Heart left ventricle (tissue), 16 donors: ENCODE measurements at regions not wholly inside any gene's neighbourhood (a gene's known extent, or its start where the extent isn't known, plus 50 kb on each side); places are given as distances from the start of the nearest gene placed in this dataset.

ENCODE experiments used
- ATAC-seq, 4 donors: fragments of 200-7000 bp; cut with Tn5 transposase; one replicate each; pipeline ENCODE4 v1.9.1; 2020 to 2022; ENCODE audit warnings: moderate library complexity in 4 of 4, mild to moderate bottlenecking in 3 of 4, moderate number of reproducible peaks in 1 of 4
- DNase-seq, 5 donors: peaks; one replicate each; pipeline ENCODE4 v3.0.0-alpha.2; 2020
- H3K27ac ChIP-seq, 12 donors: fragments of 200-600 bp; sonication (generic) in 4 of 12; one replicate each; pipeline versions ENCODE4 v1.5.0 to v1.8.0; 2016 to 2022; ENCODE audit warnings: mild to moderate bottlenecking in 2 of 12
- H3K27me3 ChIP-seq, 9 donors: fragments of 200-600 bp; sonication (generic) in 2 of 9; one replicate each; pipeline versions ENCODE4 v1.5.1 to v1.8.0; 2016 to 2022; ENCODE audit warnings: mild to moderate bottlenecking in 3 of 9
- H3K36me3 ChIP-seq, 9 donors: fragments of 200-600 bp; sonication (generic) in 2 of 9; one replicate each; pipeline versions ENCODE4 v1.5.0 to v1.8.0; 2018 to 2022; ENCODE audit warnings: mild to moderate bottlenecking in 2 of 9
- H3K4me1 ChIP-seq, 12 donors: fragments of 200-600 bp; sonication (generic) in 4 of 12; one replicate each; pipeline versions ENCODE4 v1.5.0 to v1.8.0; 2016 to 2022; ENCODE audit warnings: mild to moderate bottlenecking in 3 of 12
- H3K4me3 ChIP-seq, 12 donors: fragments of 200-600 bp; sonication (generic) in 4 of 12; one replicate each; pipeline versions ENCODE4 v1.5.0 to v1.8.0; 2017 to 2022; ENCODE audit warnings: mild to moderate bottlenecking in 9 of 12, moderate library complexity in 4 of 12
- H3K9me3 ChIP-seq, 12 donors: fragments of 200-600 bp; sonication (generic) in 4 of 12; one replicate each; pipeline versions ENCODE4 v1.5.0 to v1.8.0; 2016 to 2022; ENCODE audit warnings: mild to moderate bottlenecking in 1 of 12
- POLR2A ChIP-seq, 2 donors: fragments of 450-650 bp; IDR thresholded peaks; one replicate each; pipeline ENCODE4 v1.6.1; 2017; ENCODE audit warnings: antibody characterized with exemption in 2 of 2, mild to moderate bottlenecking in 2 of 2, moderate library complexity in 2 of 2
- WGBS, 4 donors: extraction: QIAGEN DNeasy Blood & Tissue Kit in 2 of 4; methylation state at CpG; one replicate each; pipeline versions ENCODE4 v1.1.5 to v1.1.7; 2013 to 2018; 5-methylcytosine and 5-hydroxymethylcytosine counted together
- intact Hi-C, 10 donors: fragments of 100-400 bp; cut with DNase I; formaldehyde crosslinking; loops; one replicate each; pipeline versions ENCODE4 v1.11.1 to v1.14.2; 2022
- TF ChIP-seq, protein P1 (sequence below), 12 donors: fragments of 200-600 bp; sonication (generic) in 4 of 12; IDR thresholded peaks; one replicate each; pipeline versions ENCODE4 v1.5.0 to v1.8.0; 2018 to 2022; ENCODE audit warnings: antibody characterized with exemption in 12 of 12, mild to moderate bottlenecking in 5 of 12
- donor health status: ischemic (EF 13 %, LVEDD 7.1; RV severe dilation, severe dysfunction).
- donor health status: healthy with polysubstance abuse.
- donor health status: DM: no; HTN: yes; CAD: no.
- donor health status: DM: no; HTN: no; CAD: no.
- donor health status: ischemic (EF 25% LVEDD 6.9; RV normal size, moderate dysfunction).
- donor health status: ischemic (EF 25% LVEDD 5.7; RV mildly dilated, moderate dysfunction).
- donor health status: healthy.
- donor health status: DM: yes; HTN: yes; CAD: no.
- donor health status: ischemic (EF 35%, LVEDD 5.7; RV mildly dilated, moderate dysfunction).
- donor health status: nonischemic (EF 11% LVEDD 7.7; RV severe dilation, severe dysfunction).
- donor health status: DM: yes; HTN: yes; CAD: no.
- donor health status: PGD.
- donor health status: ischemic (EF 29% LVEDD 5.4; RV normal size, mild dysfunction).
- donor health status: nonischemic (EF 23%, LVEDD 6.1; RV moderate dilation, normal function).

- H3K27ac ChIP-seq: no peak overlapping the region
Measured at GRCh38 chr12:84807249-84807648, 105.3 kb downstream of the SLC6A15 start.

GRCh38 chr12:84805474-84805858 is 107.1 kb downstream of the SLC6A15 start:
- Histone ChIP-seq H3K36me3 (no peaks in the 10 kb centered on the region), H3K4me3 (no peak overlapping the region), H3K4me1 (no peaks in the 10 kb centered on the region), H3K27ac (no peak overlapping the region), H3K27me3 (no peaks in the 10 kb centered on the region), H3K9me3 (no peaks in the 10 kb centered on the region)
- ATAC-seq: no peak
- 22 to 42% (median 33%) methylated on average over 2 of the region's 2 CpGs for WGBS, 4 donors
- intact Hi-C loops: no loop called here
- TF ChIP-seq, protein P1, sequence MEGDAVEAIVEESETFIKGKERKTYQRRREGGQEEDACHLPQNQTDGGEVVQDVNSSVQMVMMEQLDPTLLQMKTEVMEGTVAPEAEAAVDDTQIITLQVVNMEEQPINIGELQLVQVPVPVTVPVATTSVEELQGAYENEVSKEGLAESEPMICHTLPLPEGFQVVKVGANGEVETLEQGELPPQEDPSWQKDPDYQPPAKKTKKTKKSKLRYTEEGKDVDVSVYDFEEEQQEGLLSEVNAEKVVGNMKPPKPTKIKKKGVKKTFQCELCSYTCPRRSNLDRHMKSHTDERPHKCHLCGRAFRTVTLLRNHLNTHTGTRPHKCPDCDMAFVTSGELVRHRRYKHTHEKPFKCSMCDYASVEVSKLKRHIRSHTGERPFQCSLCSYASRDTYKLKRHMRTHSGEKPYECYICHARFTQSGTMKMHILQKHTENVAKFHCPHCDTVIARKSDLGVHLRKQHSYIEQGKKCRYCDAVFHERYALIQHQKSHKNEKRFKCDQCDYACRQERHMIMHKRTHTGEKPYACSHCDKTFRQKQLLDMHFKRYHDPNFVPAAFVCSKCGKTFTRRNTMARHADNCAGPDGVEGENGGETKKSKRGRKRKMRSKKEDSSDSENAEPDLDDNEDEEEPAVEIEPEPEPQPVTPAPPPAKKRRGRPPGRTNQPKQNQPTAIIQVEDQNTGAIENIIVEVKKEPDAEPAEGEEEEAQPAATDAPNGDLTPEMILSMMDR (IDR thresholded peaks at IDR 0.05): no peak
- TF ChIP-seq POLR2A (IDR thresholded peaks at IDR 0.05): no peak
- DNase-seq: no peak

More at GRCh38 chr12:84807249-84807648, 105.3 kb downstream of the SLC6A15 start:
- no peaks in the 10 kb centered on the region for H3K9me3 ChIP-seq
- H3K4me3 ChIP-seq: no peak overlapping the region
- no peaks in the 10 kb centered on the region for H3K36me3 ChIP-seq
- TF ChIP-seq, protein P1 (IDR thresholded peaks at IDR 0.05): no peak
- TF ChIP-seq POLR2A (IDR thresholded peaks at IDR 0.05): no peak
- no peak for DNase-seq
- no peaks in the 10 kb centered on the region for H3K4me1 ChIP-seq
- intact Hi-C loops: no loop called here
- H3K27me3 ChIP-seq: no peaks in the 10 kb centered on the region
- no peak for ATAC-seq

DNA sequence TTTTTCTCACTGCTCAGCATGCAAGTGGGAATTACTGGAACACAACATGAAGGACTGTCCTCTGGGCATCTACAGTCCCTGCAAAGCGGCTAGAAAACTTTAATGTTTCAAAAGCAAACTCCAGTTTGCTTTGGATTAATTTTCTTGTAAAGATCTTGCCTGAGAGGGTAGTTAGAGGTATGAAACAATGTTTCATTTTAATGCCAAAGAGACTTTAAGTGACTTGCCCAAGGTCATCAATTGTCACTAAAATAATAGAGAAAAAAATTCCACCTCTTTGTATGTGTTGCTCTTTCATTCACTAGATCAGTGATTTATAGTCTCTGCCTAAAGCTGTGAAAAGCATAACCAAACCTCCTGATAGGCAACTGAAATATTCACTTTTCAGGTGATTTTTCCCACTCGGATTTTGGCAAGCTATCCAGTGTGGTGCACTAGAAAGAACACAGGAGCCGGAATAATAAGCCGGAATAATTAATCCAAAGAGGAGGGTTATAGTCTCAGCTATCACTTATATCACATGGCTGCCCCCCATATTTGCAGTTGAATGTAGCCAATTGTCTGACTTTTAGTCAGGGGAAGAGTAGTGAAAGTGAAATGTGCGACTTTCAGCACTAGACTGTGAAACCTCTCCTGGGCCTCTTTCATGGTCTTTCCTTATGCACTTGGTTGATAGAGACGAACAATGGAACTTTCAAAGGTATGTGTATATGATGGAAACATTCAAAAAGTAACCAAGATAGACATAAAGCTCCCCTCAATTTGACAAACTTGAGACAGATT is 107.7 kb downstream of the SLC6A15 start:
- TF ChIP-seq, protein P1 (IDR thresholded peaks at IDR 0.05): no peak
- no peak for TF ChIP-seq POLR2A (IDR thresholded peaks at IDR 0.05)
- intact Hi-C loops: no loop called here
- H3K4me3 ChIP-seq: no peak overlapping the region
- H3K9me3 ChIP-seq: no peaks in the 10 kb centered on the region
- ATAC-seq (no peak), DNase-seq (no peak)
- no peaks in the 10 kb centered on the region for H3K4me1 ChIP-seq
- 71 to 82% (median 80%) methylated on average over 6 of the region's 6 CpGs for WGBS, 4 donors
- no peaks in the 10 kb centered on the region for H3K27me3 ChIP-seq
- no peaks in the 10 kb centered on the region for H3K36me3 ChIP-seq
- H3K27ac ChIP-seq: no peak overlapping the region

GRCh38 chr12:84803661-84804060 is 108.9 kb downstream of the SLC6A15 start:
- no peaks in the 10 kb centered on the region for H3K4me1 ChIP-seq
- 27 to 47% (median 35%) methylated on average over 1 of the region's 1 CpG for WGBS, 4 donors
- TF ChIP-seq, protein P1 (IDR thresholded peaks at IDR 0.05): no peak
- DNase-seq: no peak
- H3K4me3 ChIP-seq: no peak overlapping the region
- H3K36me3 ChIP-seq: no peaks in the 10 kb centered on the region
- H3K27me3 ChIP-seq: no peaks in the 10 kb centered on the region
- ATAC-seq: no peak
- intact Hi-C loops: no loop called here
- no peaks in the 10 kb centered on the region for H3K9me3 ChIP-seq
- no peak overlapping the region for H3K27ac ChIP-seq
